ENCODE measurements at regions not wholly inside any gene's neighbourhood (a gene's known extent, or its start where the extent isn't known, plus 50 kb on each side); places are given as distances from the start of the nearest gene placed in this dataset.

DNA sequence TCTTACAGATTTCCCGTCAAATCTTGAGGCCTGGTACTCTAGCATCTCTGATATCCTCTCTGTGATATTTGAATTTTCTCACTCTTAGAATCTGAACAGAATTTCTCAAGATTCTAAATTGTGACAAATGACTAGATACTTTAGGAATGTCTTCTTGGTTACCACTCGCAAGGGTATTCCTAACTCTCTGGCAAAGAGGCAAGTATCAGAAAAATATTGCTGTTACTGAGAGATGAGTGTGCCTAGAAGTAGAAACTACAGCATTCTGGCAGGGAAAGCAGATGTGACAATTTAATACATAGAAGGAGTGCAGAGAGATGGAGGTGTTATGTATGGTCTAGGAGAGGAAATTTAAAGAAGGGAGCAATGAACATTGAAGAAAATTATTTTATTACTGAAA is 467.8 kb downstream of the LRIG3 start:
- ATAC-seq (no peak), DNase-seq (no peak)
- Histone ChIP-seq H3K27ac (no peak overlapping the region), H3K4me3 (no peak overlapping the region), H3K36me3 (no peaks in the 10 kb centered on the region), H3K4me1 (no peaks in the 10 kb centered on the region), H3K9me3 (no peaks in the 10 kb centered on the region), H3K27me3 (no peaks in the 10 kb centered on the region)
- 38 to 94% methylated on average over 2 of the region's 2 CpGs for WGBS, 2 donors
- intact Hi-C loops (cut with DNase I) = no loop called here
- TF ChIP-seq, protein P1, sequence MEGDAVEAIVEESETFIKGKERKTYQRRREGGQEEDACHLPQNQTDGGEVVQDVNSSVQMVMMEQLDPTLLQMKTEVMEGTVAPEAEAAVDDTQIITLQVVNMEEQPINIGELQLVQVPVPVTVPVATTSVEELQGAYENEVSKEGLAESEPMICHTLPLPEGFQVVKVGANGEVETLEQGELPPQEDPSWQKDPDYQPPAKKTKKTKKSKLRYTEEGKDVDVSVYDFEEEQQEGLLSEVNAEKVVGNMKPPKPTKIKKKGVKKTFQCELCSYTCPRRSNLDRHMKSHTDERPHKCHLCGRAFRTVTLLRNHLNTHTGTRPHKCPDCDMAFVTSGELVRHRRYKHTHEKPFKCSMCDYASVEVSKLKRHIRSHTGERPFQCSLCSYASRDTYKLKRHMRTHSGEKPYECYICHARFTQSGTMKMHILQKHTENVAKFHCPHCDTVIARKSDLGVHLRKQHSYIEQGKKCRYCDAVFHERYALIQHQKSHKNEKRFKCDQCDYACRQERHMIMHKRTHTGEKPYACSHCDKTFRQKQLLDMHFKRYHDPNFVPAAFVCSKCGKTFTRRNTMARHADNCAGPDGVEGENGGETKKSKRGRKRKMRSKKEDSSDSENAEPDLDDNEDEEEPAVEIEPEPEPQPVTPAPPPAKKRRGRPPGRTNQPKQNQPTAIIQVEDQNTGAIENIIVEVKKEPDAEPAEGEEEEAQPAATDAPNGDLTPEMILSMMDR (IDR thresholded peaks at IDR 0.05) = no peak

DNA sequence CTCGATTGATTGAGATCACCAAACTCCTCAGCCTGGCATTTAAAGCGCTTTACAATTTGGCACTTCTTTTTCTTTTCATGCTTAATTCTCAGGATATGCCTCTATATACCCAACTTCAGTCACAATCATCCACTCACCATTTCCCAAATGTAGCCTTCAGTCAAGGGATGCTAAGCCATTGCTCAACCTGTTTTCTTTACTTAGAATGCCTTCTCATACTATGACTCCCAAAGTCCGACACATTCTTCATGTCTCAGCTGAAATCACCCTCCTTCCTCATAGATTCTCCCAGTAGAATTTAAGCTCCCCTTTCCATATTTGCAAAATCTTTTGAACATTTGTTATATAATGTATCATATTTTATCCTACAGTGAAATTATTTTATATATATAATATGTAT is 467.0 kb downstream of the LRIG3 start:
- WGBS, 2 donors = 69 to 99% methylated on average over 3 of the region's 3 CpGs
- Histone ChIP-seq H3K4me3 (no peak overlapping the region), H3K9me3 (no peaks in the 10 kb centered on the region), H3K36me3 (no peaks in the 10 kb centered on the region), H3K4me1 (no peaks in the 10 kb centered on the region), H3K27ac (no peak overlapping the region), H3K27me3 (no peaks in the 10 kb centered on the region)
- DNase-seq (no peak), ATAC-seq (no peak)
- intact Hi-C loops (cut with DNase I) = no loop called here
- TF ChIP-seq, protein P1 (IDR thresholded peaks at IDR 0.05) = no peak

DNA sequence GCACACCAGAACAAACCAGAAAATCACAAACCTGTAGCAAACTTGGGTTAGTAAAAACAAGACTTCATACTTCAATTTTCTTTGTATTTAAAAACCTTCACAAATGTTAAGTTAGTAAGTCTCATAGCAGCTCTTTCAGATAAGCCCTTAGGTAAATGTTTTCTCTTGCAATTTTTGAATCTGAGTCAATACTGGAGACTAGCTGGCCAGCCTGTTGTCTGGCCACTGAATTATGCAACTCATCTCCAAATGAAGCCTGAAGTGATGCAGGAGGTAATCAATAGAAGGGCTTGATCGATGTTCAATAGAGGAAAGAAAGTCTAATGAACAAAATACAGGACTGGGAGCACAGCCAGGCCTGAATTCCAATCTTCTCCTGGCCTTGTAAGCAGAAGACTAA is 465.2 kb downstream of the LRIG3 start:
- Histone ChIP-seq H3K4me3 (no peak overlapping the region), H3K9me3 (no peaks in the 10 kb centered on the region), H3K27me3 (no peaks in the 10 kb centered on the region), H3K27ac (no peak overlapping the region), H3K4me1 (no peaks in the 10 kb centered on the region), H3K36me3 (no peaks in the 10 kb centered on the region)
- ATAC-seq (no peak), DNase-seq (no peak)
- WGBS, 2 donors = 74 to 84% methylated on average over 1 of the region's 1 CpG
- intact Hi-C loops (cut with DNase I) = no loop called here
- TF ChIP-seq, protein P1 (IDR thresholded peaks at IDR 0.05) = no peak

DNA sequence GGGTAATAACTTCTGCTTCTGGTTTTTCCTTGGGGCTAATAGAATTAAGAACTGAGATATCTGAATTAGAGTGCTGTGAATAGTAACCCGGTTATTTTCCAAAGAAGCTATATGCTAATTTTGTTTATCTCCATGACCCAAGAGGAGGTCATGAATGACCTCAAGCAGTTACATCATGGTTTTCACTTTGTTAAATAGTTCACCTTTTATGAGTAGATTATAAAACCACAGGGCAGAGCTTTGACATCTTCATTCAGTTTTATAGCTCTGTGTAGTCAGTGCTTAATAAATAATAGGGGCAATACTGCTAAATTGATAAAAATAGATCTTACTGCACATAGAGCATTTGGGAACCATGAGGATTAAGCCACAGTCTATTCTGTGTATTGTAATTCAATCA is 462.2 kb downstream of the LRIG3 start:
- intact Hi-C loops (cut with DNase I) = no loop called here
- H3K27ac ChIP-seq = no peak overlapping the region
- no peaks in the 10 kb centered on the region for H3K4me1 ChIP-seq
- 80 to 84% methylated on average over 1 of the region's 1 CpG for WGBS, 2 donors
- no peak overlapping the region for H3K4me3 ChIP-seq
- H3K27me3 ChIP-seq = no peaks in the 10 kb centered on the region
- H3K36me3 ChIP-seq = no peaks in the 10 kb centered on the region
- TF ChIP-seq, protein P1 (IDR thresholded peaks at IDR 0.05) = no peak
- H3K9me3 ChIP-seq = no peaks in the 10 kb centered on the region
- no peak for ATAC-seq
- DNase-seq = no peak

DNA sequence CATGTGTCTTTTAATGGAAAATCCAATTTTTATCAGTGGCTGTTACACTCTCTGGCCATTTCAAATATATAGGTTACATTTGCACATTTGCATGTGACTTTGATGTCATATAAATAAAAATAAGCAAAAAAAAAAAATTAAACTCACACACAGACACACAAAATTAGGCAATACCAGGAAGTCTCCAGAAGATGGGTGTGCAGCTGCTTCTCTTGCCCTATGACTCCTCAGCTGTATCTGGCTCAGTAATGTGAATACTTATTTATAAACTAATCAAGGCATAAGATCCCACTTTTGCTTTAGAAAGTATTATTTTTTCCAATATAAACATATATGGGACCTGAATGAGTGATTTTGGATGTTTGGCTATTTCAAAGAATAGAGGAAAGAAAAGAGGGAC is 461.1 kb downstream of the LRIG3 start:
- H3K9me3 ChIP-seq = no peaks in the 10 kb centered on the region
- no peaks in the 10 kb centered on the region for H3K4me1 ChIP-seq
- H3K27me3 ChIP-seq = no peaks in the 10 kb centered on the region
- ATAC-seq (no peak), DNase-seq (no peak)
- no peak overlapping the region for H3K27ac ChIP-seq
- H3K36me3 ChIP-seq = no peaks in the 10 kb centered on the region
- H3K4me3 ChIP-seq = no peak overlapping the region
- TF ChIP-seq, protein P1 (IDR thresholded peaks at IDR 0.05) = no peak
- intact Hi-C loops (cut with DNase I) = no loop called here
